BE2C (cell line): ENCODE measurements at regions not wholly inside any gene's neighbourhood (a gene's known extent, or its start where the extent isn't known, plus 50 kb on each side); places are given as distances from the start of the nearest gene placed in this dataset.

Experiments used
- DNase-seq: peaks from one replicate; pipeline ENCODE4 v3.0.0-alpha.2; 2020
- H3K27me3 ChIP-seq: fragments of 250-450 bp; sonication (Bioruptor Pico); 2 replicates; pipeline ENCODE4 v1.5.1; 2020; ENCODE audit warnings: mild to moderate bottlenecking
- H3K36me3 ChIP-seq: fragments of 250-450 bp; sonication (Bioruptor Pico); 2 replicates; pipeline ENCODE4 v1.5.1; 2020; ENCODE audit warnings: mild to moderate bottlenecking
- H3K4me1 ChIP-seq: fragments of 250-450 bp; sonication (Bioruptor Pico); 2 replicates; pipeline ENCODE4 v1.5.1; 2020
- H3K4me3 ChIP-seq: 2 replicates; pipeline ENCODE4 v1.5.1; 2011; ENCODE audit warnings: low read depth, low read length
- H3K9me3 ChIP-seq: fragments of 250-450 bp; sonication (Bioruptor Pico); 2 replicates; pipeline ENCODE4 v1.5.1; 2020
- CTCF ChIP-seq: IDR thresholded peaks from 2 replicates; pipeline ENCODE4 v1.5.1; 2012; ENCODE audit warnings: mild to moderate bottlenecking, low read depth, low read length

GRCh38 chr3:187896646-187897045, 151.4 kb upstream of the BCL6 start:
- no peaks in the 10 kb centered on the region for H3K4me1 ChIP-seq
- 0 out of 2 replicates have a peak, but pooled peaks cover 4% of the 10 kb centered on the region for H3K27me3 ChIP-seq
- H3K36me3 ChIP-seq, result no peaks in the 10 kb centered on the region
- TF ChIP-seq CTCF, result no peak
- H3K9me3 ChIP-seq, result no peaks in the 10 kb centered on the region
- peak; percentile 44 for DNase-seq
- no peak overlapping the region for H3K4me3 ChIP-seq

GRCh38 chr3:187899246-187899645, 154.0 kb upstream of the BCL6 start:
- Histone ChIP-seq H3K36me3 (no peaks in the 10 kb centered on the region), H3K4me3 (no peak overlapping the region), H3K9me3 (no peaks in the 10 kb centered on the region), H3K27me3 (0 out of 2 replicates have a peak, but pooled peaks cover 4% of the 10 kb centered on the region), H3K4me1 (no peaks in the 10 kb centered on the region)
- DNase-seq, result no peak
- no peak for TF ChIP-seq CTCF

- H3K27me3 ChIP-seq, result 0 out of 2 replicates have a peak, but pooled peaks cover 4% of the 10 kb centered on the region
- no peaks in the 10 kb centered on the region for H3K4me1 ChIP-seq
- TF ChIP-seq CTCF, result no peak
- H3K36me3 ChIP-seq, result no peaks in the 10 kb centered on the region
- no peaks in the 10 kb centered on the region for H3K9me3 ChIP-seq
- H3K4me3 ChIP-seq, result no peak overlapping the region
- no peak for DNase-seq
These were observed 155.9 kb upstream of the BCL6 start for GRCh38 chr3:187900993-187901755.

- Histone ChIP-seq H3K4me3 (no peak overlapping the region), H3K27me3 (0 out of 2 replicates have a peak, but pooled peaks cover 4% of the 10 kb centered on the region), H3K4me1 (no peaks in the 10 kb centered on the region), H3K9me3 (no peaks in the 10 kb centered on the region), H3K36me3 (no peaks in the 10 kb centered on the region)
- no peak for TF ChIP-seq CTCF
- DNase-seq, result no peak
These were observed 156.8 kb upstream of the BCL6 start for GRCh38 chr3:187902041-187902471.

GRCh38 chr3:187902936-187903335, 157.7 kb upstream of the BCL6 start:
- Histone ChIP-seq H3K4me1 (no peaks in the 10 kb centered on the region), H3K36me3 (no peaks in the 10 kb centered on the region), H3K27me3 (0 out of 2 replicates have a peak, but pooled peaks cover 4% of the 10 kb centered on the region), H3K4me3 (no peak overlapping the region), H3K9me3 (no peaks in the 10 kb centered on the region)
- TF ChIP-seq CTCF, result no peak
- no peak for DNase-seq

GRCh38 chr3:187903697-187904096, 158.4 kb upstream of the BCL6 start:
- DNase-seq, result no peak
- Histone ChIP-seq H3K4me1 (no peaks in the 10 kb centered on the region), H3K4me3 (no peak overlapping the region), H3K27me3 (0 out of 2 replicates have a peak, but pooled peaks cover 4% of the 10 kb centered on the region), H3K9me3 (no peaks in the 10 kb centered on the region), H3K36me3 (no peaks in the 10 kb centered on the region)
- no peak for TF ChIP-seq CTCF
